HEK293T (cell line): ENCODE measurements at regions not wholly inside any gene's neighbourhood (a gene's known extent, or its start where the extent isn't known, plus 50 kb on each side); places are given as distances from the start of the nearest gene placed in this dataset.

ENCODE experiments used
- CTCF ChIA-PET: fragments of 350-600 bp; formaldehyde crosslinking; extraction: SDS; loops from one replicate; lab custom pipeline; 2021; ENCODE audit warnings: antibody characterized with exemption, inconsistent platforms; lab: Yijun Ruan, JAX
- POLR2A ChIA-PET: fragments of 350-600 bp; formaldehyde crosslinking; extraction: SDS; loops from one replicate; lab custom pipeline; 2020; ENCODE audit warnings: antibody characterized with exemption, inconsistent platforms; lab: Yijun Ruan, JAX
- DNase-seq: peaks from one replicate; pipeline ENCODE4 v3.0.0; 2012; ENCODE audit warnings: mixed read lengths; ENCODE audit errors: extremely low spot score
- ARNT ChIP-seq: fragments of 450-650 bp; IDR thresholded peaks from 2 replicates; pipeline ENCODE4 v1.6.1; 2017; ENCODE audit warnings: mild to moderate bottlenecking
- BHLHE40 ChIP-seq: fragments of 450-650 bp; IDR thresholded peaks from 2 replicates; pipeline ENCODE4 v1.6.1; 2016; ENCODE audit warnings: mild to moderate bottlenecking, moderate library complexity, borderline replicate concordance
- CTBP1 ChIP-seq: fragments of 450-650 bp; IDR thresholded peaks from 2 replicates; pipeline ENCODE4 v1.6.1; 2016; ENCODE audit warnings: borderline replicate concordance
- ELF4 ChIP-seq: fragments of 450-650 bp; IDR thresholded peaks from 2 replicates; pipeline ENCODE4 v1.6.1; 2017; ENCODE audit warnings: antibody characterized with exemption
- FOXA1 ChIP-seq: fragments of 450-650 bp; IDR thresholded peaks from 2 replicates; pipeline ENCODE4 v1.6.1; 2016; ENCODE audit warnings: mild to moderate bottlenecking
- FOXK2 ChIP-seq: fragments of 450-650 bp; IDR thresholded peaks from 2 replicates; pipeline ENCODE4 v1.6.1; 2016; ENCODE audit warnings: mild to moderate bottlenecking
- FOXM1 ChIP-seq: fragments of 450-650 bp; IDR thresholded peaks from 2 replicates; pipeline ENCODE4 v1.6.1; 2017; ENCODE audit warnings: mild to moderate bottlenecking, borderline replicate concordance
- HDGF ChIP-seq: fragments of 450-650 bp; IDR thresholded peaks from 2 replicates; pipeline ENCODE4 v1.6.1; 2017; ENCODE audit warnings: antibody characterized with exemption, borderline replicate concordance
- L3MBTL2 ChIP-seq: fragments of 450-650 bp; conservative IDR thresholded peaks from 2 replicates; pipeline ENCODE4 v1.6.1; 2016; ENCODE audit warnings: mild to moderate bottlenecking
- LEF1 ChIP-seq: fragments of 450-650 bp; IDR thresholded peaks from 2 replicates; pipeline ENCODE4 v1.6.1; 2017; ENCODE audit warnings: mild to moderate bottlenecking, borderline replicate concordance
- NFRKB ChIP-seq: fragments of 450-650 bp; IDR thresholded peaks from 2 replicates; pipeline ENCODE4 v1.6.1; 2016; ENCODE audit warnings: mild to moderate bottlenecking, moderate library complexity
- PKNOX1 ChIP-seq: fragments of 450-650 bp; IDR thresholded peaks from 2 replicates; pipeline ENCODE4 v1.6.1; 2016
- SP1 ChIP-seq: fragments of 450-650 bp; IDR thresholded peaks from 2 replicates; pipeline ENCODE4 v1.6.1; 2017
- SUZ12 ChIP-seq: fragments of 450-650 bp; IDR thresholded peaks from 2 replicates; pipeline ENCODE4 v1.6.1; 2016; ENCODE audit warnings: mild to moderate bottlenecking
- TARDBP ChIP-seq: fragments of 450-650 bp; IDR thresholded peaks from 2 replicates; pipeline ENCODE4 v1.6.1; 2016
- ZNF384 ChIP-seq: fragments of 450-650 bp; IDR thresholded peaks from 2 replicates; pipeline ENCODE4 v1.6.1; 2016

GRCh38 chr22:34784056-34784455, 281.9 kb upstream of the ISX start:
- no peak for DNase-seq
- ChIA-PET CTCF (no interaction called here), POLR2A (no interaction called here)
- TF ChIP-seq FOXK2, result no peak
- TF ChIP-seq L3MBTL2, result no peak
- no peak for TF ChIP-seq SUZ12
- TF ChIP-seq TARDBP, result no peak
- no peak for TF ChIP-seq BHLHE40
- TF ChIP-seq PKNOX1, result no peak
- no peak for TF ChIP-seq ARNT
- TF ChIP-seq FOXA1, result no peak
- no peak for TF ChIP-seq CTBP1
- no peak for TF ChIP-seq ELF4
- TF ChIP-seq LEF1, result no peak
- no peak for TF ChIP-seq ZNF384
- TF ChIP-seq SP1, result no peak
- no peak for TF ChIP-seq HDGF
- no peak for TF ChIP-seq NFRKB
- no peak for TF ChIP-seq FOXM1

- ChIA-PET CTCF (no interaction called here), POLR2A (no interaction called here)
- DNase-seq, result no peak
- no peak for TF ChIP-seq FOXM1
- TF ChIP-seq SP1, result no peak
- TF ChIP-seq ZNF384, result no peak
- no peak for TF ChIP-seq ELF4
These were observed 268.1 kb upstream of the ISX start for GRCh38 chr22:34797826-34798225.

- DNase-seq, result no peak
- no peak for TF ChIP-seq SUZ12
- TF ChIP-seq FOXK2, result no peak
- no peak for TF ChIP-seq BHLHE40
- TF ChIP-seq HDGF, result no peak
- TF ChIP-seq LEF1, result no peak
- ChIA-PET CTCF (no interaction called here), POLR2A (no interaction called here)
These were observed 267.4 kb upstream of the ISX start for GRCh38 chr22:34798605-34799004.

- TF ChIP-seq NFRKB, result no peak
- no peak for TF ChIP-seq ELF4
- no peak for TF ChIP-seq SP1
- ChIA-PET POLR2A (no interaction called here), CTCF (no interaction called here)
- no peak for DNase-seq
These were observed 265.5 kb upstream of the ISX start for GRCh38 chr22:34800260-34800980.

- TF ChIP-seq BHLHE40 (no peak), HDGF (no peak), FOXM1 (no peak), LEF1 (no peak), CTBP1 (no peak), ARNT (no peak), ELF4 (no peak), SUZ12 (no peak), PKNOX1 (no peak), SP1 (no peak), FOXK2 (no peak), ZNF384 (no peak)
- no peak for DNase-seq
- ChIA-PET POLR2A (no interaction called here), CTCF (no interaction called here)
These were observed 264.7 kb upstream of the ISX start for GRCh38 chr22:34801221-34801620.

- no peak for TF ChIP-seq TARDBP
- no peak for TF ChIP-seq ZNF384
- TF ChIP-seq PKNOX1, result no peak
- no peak for TF ChIP-seq ARNT
- no peak for TF ChIP-seq FOXK2
- no peak for TF ChIP-seq SUZ12
- no peak for TF ChIP-seq NFRKB
- POLR2A ChIA-PET, result no interaction called here
- DNase-seq, result no peak
- CTCF ChIA-PET, result no interaction called here
These were observed 261.9 kb upstream of the ISX start for GRCh38 chr22:34804091-34804490.

- DNase-seq, result no peak
- ChIA-PET POLR2A (no interaction called here), CTCF (no interaction called here)
- TF ChIP-seq FOXA1 (no peak), L3MBTL2 (no peak), BHLHE40 (no peak), ARNT (no peak), FOXK2 (no peak), HDGF (no peak), LEF1 (no peak), ELF4 (no peak), FOXM1 (no peak), CTBP1 (no peak), ZNF384 (no peak), NFRKB (no peak), TARDBP (no peak), SUZ12 (no peak), PKNOX1 (no peak)
These were observed 261.4 kb upstream of the ISX start for GRCh38 chr22:34804604-34805003.
